ENCODE measurements at regions not wholly inside any gene's neighbourhood (a gene's known extent, or its start where the extent isn't known, plus 50 kb on each side); places are given as distances from the start of the nearest gene placed in this dataset.

DNA sequence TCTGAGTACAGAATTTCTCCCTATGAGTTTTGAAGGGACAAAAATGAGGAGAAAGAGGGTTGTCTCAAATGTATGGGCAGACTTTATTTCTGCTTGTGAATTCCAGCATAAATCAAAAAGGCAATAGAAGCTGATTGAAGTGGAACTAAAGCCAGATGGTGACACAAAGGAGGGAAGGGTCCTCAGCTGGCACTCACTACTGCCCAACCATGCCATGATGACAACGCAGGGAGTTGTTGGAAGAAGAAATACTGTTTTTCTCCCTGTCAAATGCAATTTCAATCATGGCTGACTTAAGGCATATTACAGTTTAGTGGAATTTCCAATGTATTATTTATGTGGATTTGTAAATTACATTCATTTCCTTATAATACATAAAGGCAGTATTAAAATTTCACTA, 805.8 kb downstream of the ADGRL2 start:
- no peak overlapping the region for H3K27ac ChIP-seq
- intact Hi-C loops (cut with DNase I), result no loop called here
- H3K9me3 ChIP-seq, result no peaks in the 10 kb centered on the region
- H3K4me1 ChIP-seq, result no peaks in the 10 kb centered on the region
- no peak for TF ChIP-seq CTCF (IDR thresholded peaks at IDR 0.05)
- DNase-seq (no peak), ATAC-seq (no peak)
- no peaks in the 10 kb centered on the region for H3K36me3 ChIP-seq
- no peaks in the 10 kb centered on the region for H3K27me3 ChIP-seq
- no peak overlapping the region for H3K4me3 ChIP-seq

DNA sequence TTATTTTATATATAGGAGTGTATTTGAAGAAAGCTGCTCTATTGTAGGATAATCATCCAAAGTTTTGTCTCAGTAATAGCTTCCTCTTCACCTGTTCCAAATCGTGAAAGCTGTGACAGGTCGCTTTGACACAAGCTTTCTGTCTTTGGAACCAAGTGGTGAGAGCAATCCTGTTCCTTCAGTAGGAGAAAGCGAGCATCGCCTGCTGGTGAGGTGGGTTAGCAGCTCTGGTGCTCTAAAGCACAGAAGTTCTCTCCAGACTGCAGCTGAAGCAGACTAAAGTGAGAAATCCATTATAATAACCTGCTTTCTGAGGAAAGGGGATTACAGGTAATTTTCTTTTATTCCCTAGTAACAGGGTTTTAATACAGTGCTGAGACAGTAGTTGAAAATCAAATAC, 803.8 kb downstream of the ADGRL2 start:
- no peaks in the 10 kb centered on the region for H3K27me3 ChIP-seq
- H3K4me3 ChIP-seq, result no peak overlapping the region
- no peak for TF ChIP-seq CTCF (IDR thresholded peaks at IDR 0.05)
- no peaks in the 10 kb centered on the region for H3K36me3 ChIP-seq
- ATAC-seq (no peak), DNase-seq (no peak)
- H3K27ac ChIP-seq, result no peak overlapping the region
- no peaks in the 10 kb centered on the region for H3K9me3 ChIP-seq
- intact Hi-C loops (cut with DNase I), result no loop called here
- no peaks in the 10 kb centered on the region for H3K4me1 ChIP-seq

DNA sequence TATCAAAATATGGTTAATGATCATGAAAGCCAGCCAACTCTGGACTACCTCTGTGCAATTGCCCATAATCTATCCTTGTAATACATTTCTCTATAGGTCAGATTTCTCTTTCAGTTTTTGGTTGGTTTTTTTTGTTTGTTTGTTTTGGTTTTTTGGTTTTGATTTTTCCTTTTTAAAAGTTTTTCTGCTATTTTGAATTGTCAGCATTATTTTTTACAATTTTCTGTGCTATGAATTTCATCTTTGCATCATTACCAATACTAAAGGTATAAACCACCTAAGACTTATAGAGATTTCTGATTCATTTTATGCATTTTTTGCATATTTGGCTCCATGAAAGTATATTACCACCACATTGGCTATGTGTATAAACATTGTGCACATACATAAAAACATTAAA, 799.6 kb downstream of the ADGRL2 start:
- intact Hi-C loops (cut with DNase I), result no loop called here
- Histone ChIP-seq H3K27me3 (no peaks in the 10 kb centered on the region), H3K36me3 (no peaks in the 10 kb centered on the region), H3K4me3 (no peak overlapping the region), H3K27ac (no peak overlapping the region), H3K9me3 (no peaks in the 10 kb centered on the region), H3K4me1 (no peaks in the 10 kb centered on the region)
- DNase-seq (no peak), ATAC-seq (no peak)
- no peak for TF ChIP-seq CTCF (IDR thresholded peaks at IDR 0.05)

DNA sequence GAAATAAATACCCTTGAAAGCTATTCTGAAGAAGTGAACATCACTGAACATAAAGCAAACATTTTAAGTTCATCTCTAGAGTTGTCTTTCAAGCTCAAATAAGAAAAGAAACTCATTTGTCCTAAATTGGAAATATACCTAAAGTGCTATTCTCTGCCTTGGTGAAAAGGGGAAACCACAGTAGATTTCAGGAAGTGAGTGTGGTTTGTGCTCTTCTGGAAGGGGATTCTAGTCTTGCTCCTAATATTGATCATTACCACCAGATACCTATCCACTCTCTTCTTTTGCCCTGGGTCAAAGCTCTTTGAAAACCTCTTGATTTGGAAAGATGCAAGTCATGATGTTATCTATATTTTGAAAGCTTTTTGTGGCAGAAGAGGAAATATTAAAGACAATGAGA, 798.1 kb downstream of the ADGRL2 start:
- H3K36me3 ChIP-seq, result no peaks in the 10 kb centered on the region
- DNase-seq (no peak), ATAC-seq (no peak)
- no peaks in the 10 kb centered on the region for H3K27me3 ChIP-seq
- H3K27ac ChIP-seq, result no peak overlapping the region
- no peaks in the 10 kb centered on the region for H3K4me1 ChIP-seq
- TF ChIP-seq CTCF (IDR thresholded peaks at IDR 0.05), result no peak
- H3K4me3 ChIP-seq, result no peak overlapping the region
- intact Hi-C loops (cut with DNase I), result no loop called here
- no peaks in the 10 kb centered on the region for H3K9me3 ChIP-seq

- Histone ChIP-seq H3K27me3 (no peaks in the 10 kb centered on the region), H3K36me3 (no peaks in the 10 kb centered on the region), H3K4me1 (no peaks in the 10 kb centered on the region), H3K9me3 (no peaks in the 10 kb centered on the region), H3K4me3 (no peak overlapping the region), H3K27ac (no peak overlapping the region)
- DNase-seq, result no peak
- intact Hi-C loops (cut with DNase I), result no loop called here
- no peak for TF ChIP-seq CTCF (IDR thresholded peaks at IDR 0.05)
- ATAC-seq, result no peak
Observed at GRCh38 chr1:82598337-82598736, 797.6 kb downstream of the ADGRL2 start.

All from left lung (tissue), 4 donors.